IPS-NIHi11 (cell line): ENCODE measurements at regions not wholly inside any gene's neighbourhood (a gene's known extent, or its start where the extent isn't known, plus 50 kb on each side); places are given as distances from the start of the nearest gene placed in this dataset.

Experiments used
- DNase-seq: peaks from one replicate; pipeline ENCODE4 v3.0.0; 2012; ENCODE audit warnings: mixed read lengths, low spot score

- no peak for DNase-seq
Observed at GRCh38 chr5:145708169-145708568, 127.0 kb downstream of the PRELID2 start.

GRCh38 chr5:145704724-145705123 lies 130.4 kb downstream of the PRELID2 start:
- DNase-seq, result no peak

- no peak for DNase-seq
Observed at GRCh38 chr5:145703856-145704255, 131.3 kb downstream of the PRELID2 start.

GRCh38 chr5:145701404-145701803 lies 133.7 kb downstream of the PRELID2 start:
- no peak for DNase-seq

GRCh38 chr5:145699846-145700245 lies 135.3 kb downstream of the PRELID2 start:
- DNase-seq, result no peak

- DNase-seq, result peak; percentile 30
Observed at GRCh38 chr5:145697251-145697990, 137.7 kb downstream of the PRELID2 start.

- DNase-seq, result no peak
Observed at GRCh38 chr5:145689235-145689634, 145.9 kb downstream of the PRELID2 start.

- DNase-seq, result no peak
Observed at GRCh38 chr5:145687943-145688342, 147.2 kb downstream of the PRELID2 start.

- DNase-seq, result no peak
Observed at GRCh38 chr5:145685417-145685816, 149.7 kb downstream of the PRELID2 start.

- no peak for DNase-seq
Observed at GRCh38 chr5:145683431-145683830, 151.7 kb downstream of the PRELID2 start.

- DNase-seq, result no peak
Observed at GRCh38 chr5:145682197-145682899, 152.8 kb downstream of the PRELID2 start.

GRCh38 chr5:145681686-145682085 lies 153.5 kb downstream of the PRELID2 start:
- peak; percentile 68 for DNase-seq

GRCh38 chr5:145681216-145681615 lies 153.9 kb downstream of the PRELID2 start:
- DNase-seq, result no peak

GRCh38 chr5:145680767-145681166 lies 154.4 kb downstream of the PRELID2 start:
- no peak for DNase-seq

- DNase-seq, result peak; percentile 46
Observed at GRCh38 chr5:145680169-145680568, 155.0 kb downstream of the PRELID2 start.

- DNase-seq, result no peak
Observed at GRCh38 chr5:145678255-145678654, 156.9 kb downstream of the PRELID2 start.

- no peak for DNase-seq
Observed at GRCh38 chr5:145673786-145674185, 161.4 kb downstream of the PRELID2 start.

- no peak for DNase-seq
Observed at GRCh38 chr5:145668714-145669113, 166.4 kb downstream of the PRELID2 start.

GRCh38 chr5:145667742-145668141 lies 167.4 kb downstream of the PRELID2 start:
- DNase-seq, result no peak

GRCh38 chr5:145666591-145666990 lies 168.6 kb downstream of the PRELID2 start:
- DNase-seq, result no peak

GRCh38 chr5:145661737-145662485 lies 173.2 kb downstream of the PRELID2 start:
- no peak for DNase-seq

- DNase-seq, result no peak
Observed at GRCh38 chr5:145660897-145661640, 174.1 kb downstream of the PRELID2 start.
